ENCODE measurements at regions not wholly inside any gene's neighbourhood (a gene's known extent, or its start where the extent isn't known, plus 50 kb on each side); places are given as distances from the start of the nearest gene placed in this dataset.

GRCh38 chr5:155684417-155684816, 642.5 kb upstream of the SGCD start:
- H3K4me1 ChIP-seq (ENCODE audit: insufficient read depth, low read length): no peaks in the 10 kb centered on the region
- no peak overlapping the region for H3K27ac Mint-ChIP-seq (ENCODE audit: unreplicated experiment)
- no peak overlapping the region for H3K4me3 Mint-ChIP-seq (ENCODE audit: unreplicated experiment)
- no peaks in the 10 kb centered on the region for H3K36me3 Mint-ChIP-seq (ENCODE audit: low read depth, unreplicated experiment)
- no peak overlapping the region for H3K9ac ChIP-seq (ENCODE audit: low read length)
- H3K27me3 Mint-ChIP-seq (ENCODE audit: low read depth, unreplicated experiment): no peaks in the 10 kb centered on the region
- H3K27ac ChIP-seq (ENCODE audit: low read depth, low read length): no peak overlapping the region
- no peaks in the 10 kb centered on the region for H3K4me1 Mint-ChIP-seq (ENCODE audit: low read depth, unreplicated experiment)
- no peak overlapping the region for H3K4me2 ChIP-seq (ENCODE audit: low read length)
- no peak overlapping the region for H2AFZ ChIP-seq (ENCODE audit: low read depth, low read length)
- no peaks in the 10 kb centered on the region for H3K27me3 ChIP-seq (ENCODE audit: insufficient read depth, low read length)
- no peaks in the 10 kb centered on the region for H4K20me1 ChIP-seq (ENCODE audit: insufficient read depth, low read length)
- FAIRE-seq: no peak
- no peaks in the 10 kb centered on the region for H3K79me2 ChIP-seq (ENCODE audit: insufficient read depth, low read length)
- H3K9me3 Mint-ChIP-seq (ENCODE audit: unreplicated experiment): no peaks in the 10 kb centered on the region
- DNase-seq (ENCODE audit: low read depth): no peak
- TF ChIP-seq EZH2 (IDR thresholded peaks at IDR 0.05; ENCODE audit: insufficient read depth, low read length): no peak
- no peak for TF ChIP-seq CTCF (IDR thresholded peaks at IDR 0.05; ENCODE audit: insufficient read depth, low read depth, low read length)
- no peaks in the 10 kb centered on the region for H3K36me3 ChIP-seq (ENCODE audit: insufficient read depth, low read length)
- H3K9me3 ChIP-seq (ENCODE audit: insufficient read depth, low read depth, low read length): no peaks in the 10 kb centered on the region
- no peak overlapping the region for H3K4me3 ChIP-seq (ENCODE audit: insufficient read depth, low read depth, low read length)

GRCh38 chr5:155686131-155686530, 640.8 kb upstream of the SGCD start:
- Histone ChIP-seq H3K27ac (ENCODE audit: low read depth, low read length) (no peak overlapping the region), H3K36me3 (ENCODE audit: insufficient read depth, low read length) (no peaks in the 10 kb centered on the region), H3K79me2 (ENCODE audit: insufficient read depth, low read length) (no peaks in the 10 kb centered on the region), H3K4me2 (ENCODE audit: low read length) (no peak overlapping the region), H3K4me1 (ENCODE audit: insufficient read depth, low read length) (no peaks in the 10 kb centered on the region), H2AFZ (ENCODE audit: low read depth, low read length) (no peak overlapping the region), H4K20me1 (ENCODE audit: insufficient read depth, low read length) (no peaks in the 10 kb centered on the region), H3K27me3 (ENCODE audit: insufficient read depth, low read length) (no peaks in the 10 kb centered on the region), H3K9me3 (ENCODE audit: insufficient read depth, low read depth, low read length) (no peaks in the 10 kb centered on the region), H3K9ac (ENCODE audit: low read length) (no peak overlapping the region), H3K4me3 (ENCODE audit: insufficient read depth, low read depth, low read length) (no peak overlapping the region)
- Mint-ChIP-seq H3K27me3 (ENCODE audit: low read depth, unreplicated experiment) (no peaks in the 10 kb centered on the region), H3K27ac (ENCODE audit: unreplicated experiment) (no peak overlapping the region), H3K36me3 (ENCODE audit: low read depth, unreplicated experiment) (no peaks in the 10 kb centered on the region), H3K4me3 (ENCODE audit: unreplicated experiment) (no peak overlapping the region), H3K9me3 (ENCODE audit: unreplicated experiment) (no peaks in the 10 kb centered on the region), H3K4me1 (ENCODE audit: low read depth, unreplicated experiment) (no peaks in the 10 kb centered on the region)
- no peak for FAIRE-seq
- TF ChIP-seq CTCF (IDR thresholded peaks at IDR 0.05; ENCODE audit: insufficient read depth, low read depth, low read length) (no peak), EZH2 (IDR thresholded peaks at IDR 0.05; ENCODE audit: insufficient read depth, low read length) (no peak)
- peak; percentile 2 for DNase-seq (ENCODE audit: low read depth)

- no peak overlapping the region for H3K27ac ChIP-seq (ENCODE audit: low read depth, low read length)
- no peak overlapping the region for H3K4me2 ChIP-seq (ENCODE audit: low read length)
- H3K9ac ChIP-seq (ENCODE audit: low read length): no peak overlapping the region
- no peaks in the 10 kb centered on the region for H3K9me3 ChIP-seq (ENCODE audit: insufficient read depth, low read depth, low read length)
- no peaks in the 10 kb centered on the region for H3K4me1 ChIP-seq (ENCODE audit: insufficient read depth, low read length)
- H3K79me2 ChIP-seq (ENCODE audit: insufficient read depth, low read length): no peaks in the 10 kb centered on the region
- Mint-ChIP-seq H3K9me3 (ENCODE audit: unreplicated experiment) (no peaks in the 10 kb centered on the region), H3K4me1 (ENCODE audit: low read depth, unreplicated experiment) (no peaks in the 10 kb centered on the region), H3K27me3 (ENCODE audit: low read depth, unreplicated experiment) (no peaks in the 10 kb centered on the region), H3K4me3 (ENCODE audit: unreplicated experiment) (no peak overlapping the region), H3K36me3 (ENCODE audit: low read depth, unreplicated experiment) (no peaks in the 10 kb centered on the region), H3K27ac (ENCODE audit: unreplicated experiment) (no peak overlapping the region)
- FAIRE-seq (no peak), DNase-seq (ENCODE audit: low read depth) (no peak)
- H4K20me1 ChIP-seq (ENCODE audit: insufficient read depth, low read length): no peaks in the 10 kb centered on the region
- TF ChIP-seq CTCF (IDR thresholded peaks at IDR 0.05; ENCODE audit: insufficient read depth, low read depth, low read length) (no peak), EZH2 (IDR thresholded peaks at IDR 0.05; ENCODE audit: insufficient read depth, low read length) (no peak)
- H3K36me3 ChIP-seq (ENCODE audit: insufficient read depth, low read length): no peaks in the 10 kb centered on the region
- no peak overlapping the region for H2AFZ ChIP-seq (ENCODE audit: low read depth, low read length)
- no peak overlapping the region for H3K4me3 ChIP-seq (ENCODE audit: insufficient read depth, low read depth, low read length)
- no peaks in the 10 kb centered on the region for H3K27me3 ChIP-seq (ENCODE audit: insufficient read depth, low read length)
These were observed 637.6 kb upstream of the SGCD start for GRCh38 chr5:155689406-155689805.

Measured in astrocyte (in vitro differentiated cells and primary cell).